H1 (cell line): ENCODE measurements at regions not wholly inside any gene's neighbourhood (a gene's known extent, or its start where the extent isn't known, plus 50 kb on each side); places are given as distances from the start of the nearest gene placed in this dataset.

Experiments used
- CTCF ChIA-PET: fragments of 300-600 bp; sonication (Branson Sonifier 250); formaldehyde crosslinking; loops from one replicate; lab custom pipeline; 2021; ENCODE audit not compliant: partially characterized antibody; lab: Charles Lee
- POLR2A ChIA-PET: fragments of 300-600 bp; sonication (Branson Sonifier 250); formaldehyde crosslinking; loops from one replicate; lab custom pipeline; 2021; ENCODE audit warnings: inconsistent platforms; ENCODE audit not compliant: partially characterized antibody; lab: Charles Lee
- DNase-seq, 2 experiments: peaks; one replicate each; pipeline versions ENCODE4 v3.0.0 to v3.0.0-alpha.2; 2010 to 2022; ENCODE audit warnings: low spot score in 2 of 2, low read depth in 1 of 2, mixed read lengths in 1 of 2
- FAIRE-seq: peaks from 2 replicates; lab custom pipeline; 2011; peaks lifted over from hg19 to GRCh38; lab: Jason Lieb, UNC
- H2AFZ ChIP-seq: 2 replicates; pipeline ENCODE4 v1.8.1; 2012; ENCODE audit warnings: low read length, inconsistent platforms
- H2AK5ac ChIP-seq: 2 replicates; pipeline ENCODE4 v1.6.1; 2013; ENCODE audit warnings: low read depth, low read length
- H2BK120ac ChIP-seq: replicated peaks from 2 replicates; pipeline ENCODE3; 2013; ENCODE audit warnings: low read depth, low read length, inconsistent platforms
- H2BK12ac ChIP-seq: 2 replicates; pipeline ENCODE4 v1.6.1; 2013; ENCODE audit warnings: low read depth, low read length
- H2BK15ac ChIP-seq: 2 replicates; pipeline ENCODE4 v1.6.1; 2013; ENCODE audit warnings: low read length
- H2BK20ac ChIP-seq: 2 replicates; pipeline ENCODE4 v1.6.1; 2013; ENCODE audit warnings: low read length
- H2BK5ac ChIP-seq: 2 replicates; pipeline ENCODE4 v1.6.1; 2013; ENCODE audit warnings: low read depth, low read length
- H3K14ac ChIP-seq: 2 replicates; pipeline ENCODE4 v1.6.1; 2013; ENCODE audit warnings: inconsistent platforms; ENCODE audit not compliant: insufficient read length
- H3K18ac ChIP-seq: 2 replicates; pipeline ENCODE4 v1.6.1; 2013; ENCODE audit warnings: low read length; ENCODE audit errors: extremely low read depth
- H3K23ac ChIP-seq: 2 replicates; pipeline ENCODE4 v1.6.1; 2013; ENCODE audit warnings: inconsistent platforms; ENCODE audit not compliant: insufficient read length
- H3K23me2 ChIP-seq: 2 replicates; pipeline ENCODE4 v1.6.1; 2013; ENCODE audit warnings: low read depth, low read length
- H3K27ac ChIP-seq: 2 replicates; pipeline ENCODE4 v1.6.1; 2011; ENCODE audit warnings: low read depth, low read length, inconsistent platforms
- H3K27me3 ChIP-seq, 4 experiments: replicated peaks in 1 of 4; 1 replicate in 1 of 4; 2 replicates in 3 of 4; pipeline versions ENCODE4 v1.6.1 to v1.8.1; 2011 to 2013; ENCODE audit warnings: low read length in 3 of 4, mild to moderate bottlenecking in 3 of 4, inconsistent platforms in 2 of 4, mixed read lengths in 2 of 4, moderate library complexity in 1 of 4; ENCODE audit not compliant: control insufficient read depth in 3 of 4, insufficient read depth in 3 of 4; ENCODE audit errors: extremely low read depth in 1 of 4
- H3K36me3 ChIP-seq, 4 experiments: 2 replicates each; pipeline versions ENCODE4 v1.6.1 to v1.8.1; 2011 to 2013; ENCODE audit warnings: mild to moderate bottlenecking in 4 of 4, low read length in 3 of 4, moderate library complexity in 2 of 4, control low read depth in 1 of 4, inconsistent platforms in 1 of 4; ENCODE audit not compliant: insufficient read depth in 4 of 4, control insufficient read depth in 2 of 4
- H3K4ac ChIP-seq: replicated peaks from 2 replicates; pipeline ENCODE3; 2013; ENCODE audit warnings: low read length, low read depth, mixed read lengths, inconsistent platforms; ENCODE audit not compliant: insufficient read length
- H3K4me1 ChIP-seq, 4 experiments: replicated peaks in 1 of 4; 1 replicate in 1 of 4; 2 replicates in 3 of 4; pipeline versions ENCODE4 v1.6.1 to v1.8.1; 2011 to 2013; ENCODE audit warnings: low read length in 3 of 4, inconsistent platforms in 2 of 4, mixed read lengths in 1 of 4; ENCODE audit not compliant: insufficient read depth in 4 of 4, control insufficient read depth in 3 of 4
- H3K4me2 ChIP-seq, 2 experiments: 2 replicates each; pipeline versions ENCODE4 v1.6.1 to v1.8.1; 2011 to 2013; ENCODE audit warnings: low read depth in 2 of 2, low read length in 2 of 2, control low read depth in 1 of 2, inconsistent platforms in 1 of 2, mild to moderate bottlenecking in 1 of 2; ENCODE audit not compliant: insufficient read depth in 1 of 2
- H3K4me3 ChIP-seq, 4 experiments: fragments of 200-600, 300-600 bp in 1 of 4; sonication (generic), shearing (Covaris generic), sonication (Bioruptor Twin) in 1 of 4; 2 replicates each; pipeline versions ENCODE4 v1.5.1 to v1.8.1; 2011 to 2016; ENCODE audit warnings: low read length in 4 of 4, low read depth in 3 of 4, control low read depth in 2 of 4, inconsistent platforms in 2 of 4, mild to moderate bottlenecking in 2 of 4, mixed read lengths in 1 of 4, moderate library complexity in 1 of 4; ENCODE audit not compliant: insufficient read depth in 2 of 4; ENCODE audit errors: extremely low read depth in 1 of 4
- H3K56ac ChIP-seq: replicated peaks from 2 replicates; pipeline ENCODE3; 2013; ENCODE audit warnings: low read depth, mild to moderate bottlenecking, mixed read lengths, low read length, inconsistent platforms; ENCODE audit not compliant: insufficient read length
- H3K79me1 ChIP-seq: 2 replicates; pipeline ENCODE4 v1.6.1; 2013; ENCODE audit warnings: low read depth, low read length, control low read depth
- H3K79me2 ChIP-seq, 2 experiments: 2 replicates each; pipeline versions ENCODE4 v1.6.1 to v1.8.1; 2012 to 2013; ENCODE audit warnings: low read length in 2 of 2, mild to moderate bottlenecking in 2 of 2, inconsistent platforms in 1 of 2; ENCODE audit not compliant: insufficient read depth in 2 of 2, control insufficient read depth in 1 of 2
- H3K9ac ChIP-seq, 4 experiments: replicated peaks in 1 of 4; 1 replicate in 1 of 4; 2 replicates in 3 of 4; pipeline versions ENCODE4 v1.6.1 to v1.8.1; 2011 to 2013; ENCODE audit warnings: low read depth in 3 of 4, low read length in 3 of 4, control low read depth in 2 of 4, mild to moderate bottlenecking in 2 of 4, moderate library complexity in 2 of 4, inconsistent platforms in 1 of 4; ENCODE audit errors: extremely low read depth in 1 of 4
- H3K9me3 ChIP-seq, 2 experiments: 2 replicates each; pipeline versions ENCODE4 v1.6.1 to v1.8.1; 2012 to 2013; ENCODE audit warnings: mild to moderate bottlenecking in 2 of 2, moderate library complexity in 2 of 2, control low read depth in 1 of 2, inconsistent platforms in 1 of 2, low read depth in 1 of 2, low read length in 1 of 2, mixed read lengths in 1 of 2; ENCODE audit not compliant: insufficient read depth in 2 of 2
- H4K20me1 ChIP-seq, 2 experiments: replicated peaks in 1 of 2; 2 replicates each; pipeline versions ENCODE3 to v1.8.1; 2011 to 2013; ENCODE audit warnings: inconsistent platforms in 2 of 2, low read length in 2 of 2, mild to moderate bottlenecking in 1 of 2; ENCODE audit not compliant: insufficient read depth in 2 of 2, control insufficient read depth in 1 of 2
- H4K5ac ChIP-seq: 2 replicates; pipeline ENCODE4 v1.6.1; 2013; ENCODE audit warnings: low read length, low read depth, mixed read lengths, inconsistent platforms; ENCODE audit not compliant: insufficient read length
- H4K8ac ChIP-seq: 2 replicates; pipeline ENCODE4 v1.8.0; 2013; ENCODE audit warnings: mild to moderate bottlenecking, moderate library complexity, low read length, inconsistent platforms; ENCODE audit not compliant: insufficient read depth; ENCODE audit errors: extremely low read depth
- H4K91ac ChIP-seq: replicated peaks from 2 replicates; pipeline ENCODE3; 2013; ENCODE audit warnings: low read length, mixed read lengths, inconsistent platforms; ENCODE audit not compliant: insufficient read length
- ASH2L ChIP-seq: fragments of 200-600, 300-600 bp; sonication (generic); IDR thresholded peaks from one replicate; pipeline ENCODE4 v1.7.1; 2017; ENCODE audit warnings: low read length
- CBX8 ChIP-seq: fragments of 300-800, 300-1000 bp; sonication (generic); IDR thresholded peaks from 2 replicates; pipeline ENCODE4 v1.7.1; 2016; ENCODE audit warnings: low read depth, low read length, borderline replicate concordance
- FOSL1 ChIP-seq: IDR thresholded peaks from 2 replicates; pipeline ENCODE4 v1.6.1; 2011; ENCODE audit warnings: mild to moderate bottlenecking, low read depth, low read length, moderate library complexity; ENCODE audit not compliant: insufficient read depth
- KDM1A ChIP-seq: fragments of 200-600, 300-600 bp; sonication (generic); IDR thresholded peaks from 2 replicates; pipeline ENCODE4 v1.7.1; 2016; ENCODE audit warnings: mild to moderate bottlenecking, low read length, borderline replicate concordance
- MAFK ChIP-seq: IDR thresholded peaks from 2 replicates; pipeline ENCODE4 v1.6.1; 2012; ENCODE audit warnings: low read depth, mild to moderate bottlenecking, improper control_type of control experiment, low read length
- RAD21 ChIP-seq, 2 experiments: IDR thresholded peaks in 1 of 2; conservative IDR thresholded peaks in 1 of 2; 2 replicates each; pipeline ENCODE4 v1.6.1; 2011; ENCODE audit warnings: low read depth in 2 of 2, low read length in 2 of 2, improper control_type of control experiment in 1 of 2, inconsistent platforms in 1 of 2, mild to moderate bottlenecking in 1 of 2, moderate library complexity in 1 of 2
- RBBP5 ChIP-seq: IDR thresholded peaks from 2 replicates; pipeline ENCODE4 v1.7.1; 2012; ENCODE audit warnings: low read depth, mild to moderate bottlenecking, inconsistent platforms, low read length, moderate library complexity, borderline replicate concordance
- RNF2 ChIP-seq: fragments of 200-900, 300-1000 bp; sonication (generic); IDR thresholded peaks from 2 replicates; pipeline ENCODE4 v1.7.1; 2016; ENCODE audit warnings: borderline replicate concordance, low read depth, mild to moderate bottlenecking, antibody characterized with exemption, low read length; ENCODE audit not compliant: poor library complexity, severe bottlenecking; ENCODE audit errors: missing control alignments
- SP1 ChIP-seq: IDR thresholded peaks from 2 replicates; pipeline ENCODE4 v1.6.1; 2011; ENCODE audit warnings: low read depth, low read length
- SP4 ChIP-seq: IDR thresholded peaks from 2 replicates; pipeline ENCODE4 v1.6.1; 2012; ENCODE audit warnings: low read length, inconsistent platforms
- SRF ChIP-seq: IDR thresholded peaks from 2 replicates; pipeline ENCODE4 v1.6.1; 2011; ENCODE audit warnings: mild to moderate bottlenecking, low read depth, low read length, moderate library complexity
- WGBS, 2 experiments: shearing (Covaris generic) in 1 of 2; methylation state at CpG; one replicate each; pipeline versions ENCODE4 v1.1.6 to v1.1.7; 2013 to 2015; ENCODE audit warnings: low lambda C conversion rate in 2 of 2, mixed read lengths in 2 of 2, inconsistent platforms in 1 of 2, low coverage in 1 of 2, missing lambda C conversion rate in 1 of 2; ENCODE audit not compliant: insufficient replicate concordance in 2 of 2, insufficient coverage in 1 of 2, insufficient read length in 1 of 2; ENCODE audit errors: extremely low coverage in 1 of 2, missing lambda C conversion rate in 1 of 2; 5-methylcytosine and 5-hydroxymethylcytosine counted together
- TF ChIP-seq, protein P1 (sequence below), 3 experiments: IDR thresholded peaks; 1 replicate in 2 of 3; 2 replicates in 1 of 3; pipeline versions ENCODE4 v1.5.1 to v1.6.1; 2011; ENCODE audit warnings: low read length in 3 of 3, mild to moderate bottlenecking in 3 of 3, inconsistent platforms in 2 of 3, low read depth in 1 of 3, moderate library complexity in 1 of 3; ENCODE audit not compliant: insufficient read depth in 1 of 3; ENCODE audit errors: control extremely low read depth in 1 of 3

DNA sequence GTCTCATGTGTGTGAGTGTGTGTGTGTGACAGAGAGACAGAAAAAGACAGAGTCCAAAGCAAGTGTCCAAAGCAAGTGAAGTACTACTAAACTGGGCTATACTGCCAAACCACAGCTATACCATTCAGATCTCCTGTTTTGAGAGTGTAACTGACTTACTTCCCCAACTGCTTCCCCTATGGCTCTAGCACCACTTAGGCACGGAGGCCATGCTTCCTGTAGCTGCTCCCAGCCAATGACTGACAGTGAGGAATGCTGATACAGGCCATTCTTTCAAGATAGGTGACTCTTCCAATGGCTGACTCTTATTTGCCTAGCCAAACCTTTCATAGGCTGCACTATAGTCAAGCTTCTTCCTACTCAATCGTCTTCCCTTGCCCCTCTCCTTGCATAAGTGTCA, 393.2 kb downstream of the BCAT1 start:
- no peak overlapping the region for H3K27ac ChIP-seq
- peaks cover 2 to 17% (median 8%) of the 10 kb centered on the region in 4 experiments for H3K4me1 ChIP-seq
- POLR2A ChIA-PET: no interaction called here
- H4K8ac ChIP-seq: no peak overlapping the region
- H2AK5ac ChIP-seq: no peak overlapping the region
- H3K14ac ChIP-seq: no peak overlapping the region
- H3K23me2 ChIP-seq: no peaks in the 10 kb centered on the region
- H3K79me1 ChIP-seq: no peaks in the 10 kb centered on the region
- WGBS, 2 experiments: 86% methylated on average over 2 of the region's 2 CpGs; no CpG with 5 or more reads in 1 of the 2 experiments
- H3K36me3 ChIP-seq: no peaks in the 10 kb centered on the region
- FAIRE-seq: no peak
- no peak for DNase-seq
- H3K27me3 ChIP-seq: peaks cover 0 to under 1% (median under 1%) of the 10 kb centered on the region in 4 experiments; a peak in 3 of 7 replicates
- H4K91ac ChIP-seq: no peak overlapping the region
- H2BK20ac ChIP-seq: no peak overlapping the region
- no peak overlapping the region for H3K23ac ChIP-seq
- H2BK15ac ChIP-seq: no peak overlapping the region
- H3K79me2 ChIP-seq: no peaks in the 10 kb centered on the region
- H4K20me1 ChIP-seq: no peaks in the 10 kb centered on the region
- H4K5ac ChIP-seq: no peak overlapping the region
- no peak overlapping the region for H2BK12ac ChIP-seq
- no peak overlapping the region for H3K4me2 ChIP-seq
- CTCF ChIA-PET: interaction anchor here (0.9 to 1.2 kb wide), 2 partner anchors 16 to 438 kb away, joined by 3 read pairs; no protein-coding TSS in a partner anchor
- H3K9ac ChIP-seq: no peak overlapping the region
- no peaks in the 10 kb centered on the region for H3K9me3 ChIP-seq
- no peak overlapping the region for H3K4me3 ChIP-seq
- no peak overlapping the region for H3K56ac ChIP-seq
- no peak overlapping the region for H2BK5ac ChIP-seq
- no peak overlapping the region for H3K4ac ChIP-seq
- H2AFZ ChIP-seq: no peak overlapping the region
- H2BK120ac ChIP-seq: no peak overlapping the region
- no peak overlapping the region for H3K18ac ChIP-seq
- no peak; the same call in 1 of the 2 replicates for TF ChIP-seq MAFK
- TF ChIP-seq FOSL1: no peak
- TF ChIP-seq ASH2L: no peak
- no peak for TF ChIP-seq RBBP5
- no peak for TF ChIP-seq CBX8
- TF ChIP-seq SRF: no peak
- TF ChIP-seq, protein P1, sequence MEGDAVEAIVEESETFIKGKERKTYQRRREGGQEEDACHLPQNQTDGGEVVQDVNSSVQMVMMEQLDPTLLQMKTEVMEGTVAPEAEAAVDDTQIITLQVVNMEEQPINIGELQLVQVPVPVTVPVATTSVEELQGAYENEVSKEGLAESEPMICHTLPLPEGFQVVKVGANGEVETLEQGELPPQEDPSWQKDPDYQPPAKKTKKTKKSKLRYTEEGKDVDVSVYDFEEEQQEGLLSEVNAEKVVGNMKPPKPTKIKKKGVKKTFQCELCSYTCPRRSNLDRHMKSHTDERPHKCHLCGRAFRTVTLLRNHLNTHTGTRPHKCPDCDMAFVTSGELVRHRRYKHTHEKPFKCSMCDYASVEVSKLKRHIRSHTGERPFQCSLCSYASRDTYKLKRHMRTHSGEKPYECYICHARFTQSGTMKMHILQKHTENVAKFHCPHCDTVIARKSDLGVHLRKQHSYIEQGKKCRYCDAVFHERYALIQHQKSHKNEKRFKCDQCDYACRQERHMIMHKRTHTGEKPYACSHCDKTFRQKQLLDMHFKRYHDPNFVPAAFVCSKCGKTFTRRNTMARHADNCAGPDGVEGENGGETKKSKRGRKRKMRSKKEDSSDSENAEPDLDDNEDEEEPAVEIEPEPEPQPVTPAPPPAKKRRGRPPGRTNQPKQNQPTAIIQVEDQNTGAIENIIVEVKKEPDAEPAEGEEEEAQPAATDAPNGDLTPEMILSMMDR (IDR thresholded peaks at IDR 0.05; ENCODE audit: control extremely low read depth in 1 of 3, insufficient read depth in 1 of 3, low read depth in 1 of 3, low read length in 3 of 3): no peak
- no peak for TF ChIP-seq RAD21 (IDR thresholded peaks at IDR 0.05 in 1 of 2, conservative IDR thresholded peaks at IDR 0.05 in 1 of 2; ENCODE audit: low read depth in 2 of 2, low read length in 2 of 2)
- TF ChIP-seq RNF2: no peak
- no peak for TF ChIP-seq KDM1A
- TF ChIP-seq SP1: no peak
- no peak for TF ChIP-seq SP4
